Islet precursor cell (in vitro differentiated cells): ENCODE measurements at regions not wholly inside any gene's neighbourhood (a gene's known extent, or its start where the extent isn't known, plus 50 kb on each side); places are given as distances from the start of the nearest gene placed in this dataset.
"Not testable (repeated sequence)": the region's sequence is repeated elsewhere in the genome, so short reads cannot be mapped to it uniquely, and the experiment has no call there.

ENCODE experiments used
- DNase-seq: peaks from one replicate; pipeline ENCODE4 v3.0.0-alpha.2; 2018

DNA sequence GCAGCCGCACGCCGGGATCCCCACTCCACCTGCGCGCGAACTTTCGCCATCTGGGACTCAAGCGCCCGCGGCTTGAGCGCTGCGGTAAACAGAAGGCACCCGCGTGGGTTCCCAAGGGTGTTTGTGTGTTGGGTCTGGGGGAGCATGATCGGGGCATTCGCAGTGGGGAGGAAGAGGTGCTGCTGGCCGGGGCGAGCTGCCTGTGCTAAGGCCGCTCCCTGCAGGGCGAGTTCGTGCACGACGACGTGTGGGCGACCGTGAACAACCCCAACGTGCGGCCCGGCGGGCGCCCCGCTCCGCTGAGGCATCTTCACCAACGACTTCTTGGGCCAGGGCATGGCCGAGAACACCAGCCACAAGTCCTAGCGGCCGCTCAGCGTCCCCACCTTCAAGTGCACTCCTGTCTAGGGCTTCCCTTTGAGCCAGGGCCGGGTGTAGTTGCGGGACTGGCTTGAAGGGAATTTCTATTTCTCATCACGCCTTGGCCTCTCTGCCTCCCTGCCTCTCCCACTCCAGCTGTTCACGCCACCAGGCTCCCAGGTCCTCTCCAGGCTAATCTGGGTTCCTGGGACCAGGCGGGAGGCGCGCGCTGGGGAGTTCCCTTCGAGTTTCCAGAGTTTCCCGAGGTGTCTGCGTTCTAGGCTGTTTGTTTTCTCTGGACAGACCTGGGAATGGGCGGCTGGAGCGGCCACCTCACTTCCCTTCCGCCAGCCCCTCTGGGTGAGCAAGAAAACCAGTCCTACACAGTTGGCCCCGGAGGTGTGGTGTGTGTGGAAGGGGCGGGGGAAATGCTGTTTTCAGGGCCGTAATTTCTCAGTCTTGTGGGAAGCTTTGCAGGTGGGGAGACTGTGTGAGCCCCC, 417.8 kb upstream of the TMTC1 start:
- no peak for DNase-seq

DNA sequence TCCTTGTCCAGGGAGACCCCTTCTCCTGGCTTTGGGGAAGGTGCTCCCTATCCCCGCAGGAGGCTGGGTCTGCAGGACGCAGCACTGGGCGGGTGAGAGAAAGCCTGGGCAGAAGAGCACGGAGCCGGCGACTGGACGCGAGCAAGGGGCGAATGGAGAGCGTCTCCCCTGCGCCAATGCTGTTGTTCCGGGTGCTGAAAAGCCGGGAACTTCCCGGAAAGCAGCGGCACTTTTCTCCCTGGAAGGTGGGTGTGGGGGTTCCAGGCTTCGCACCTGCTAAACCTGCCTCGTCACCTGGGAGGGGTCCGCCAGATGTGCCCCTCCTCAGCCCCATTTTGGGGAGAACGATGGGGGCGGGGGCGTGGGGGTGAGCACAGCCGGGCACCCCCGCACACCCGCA, 417.1 kb upstream of the TMTC1 start:
- DNase-seq: no peak

DNA sequence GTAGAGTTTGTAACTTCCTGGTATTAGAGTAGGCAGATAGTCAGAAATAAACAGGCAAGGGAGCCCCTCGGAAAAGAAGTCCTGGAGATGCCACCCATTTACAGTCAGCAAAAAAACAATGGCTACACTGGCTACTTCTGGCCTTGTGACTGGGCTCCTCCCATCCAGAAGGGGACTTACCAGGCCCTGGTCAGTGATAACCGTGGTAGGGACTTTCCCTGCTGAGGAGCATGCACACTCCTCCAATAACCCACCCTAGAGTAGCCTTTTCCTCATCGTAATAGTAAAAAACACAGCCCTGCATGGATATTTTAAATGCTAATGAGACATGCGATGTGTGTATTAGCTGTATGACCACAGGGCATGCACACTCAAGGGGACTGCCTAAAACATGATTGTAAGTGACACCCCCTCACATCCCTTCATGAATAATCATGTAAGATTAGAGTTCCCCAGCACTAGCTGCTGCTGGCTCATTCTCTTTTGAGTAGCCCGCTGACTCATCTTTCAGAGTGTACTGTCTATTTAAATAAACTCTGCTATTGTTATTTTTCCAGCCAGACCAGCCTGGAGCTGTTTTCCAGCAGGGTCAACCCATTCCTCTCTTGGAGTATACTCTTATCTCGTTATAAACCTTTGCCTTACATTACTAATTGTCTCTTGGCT, 413.8 kb upstream of the TMTC1 start:
- peak; percentile 65 for DNase-seq

- DNase-seq: peak; percentile 67
Measured at GRCh38 chr12:30191696-30192455, 408.1 kb upstream of the TMTC1 start.

- no peak for DNase-seq
Measured at GRCh38 chr12:30188602-30189326, 405.0 kb upstream of the TMTC1 start.

DNA sequence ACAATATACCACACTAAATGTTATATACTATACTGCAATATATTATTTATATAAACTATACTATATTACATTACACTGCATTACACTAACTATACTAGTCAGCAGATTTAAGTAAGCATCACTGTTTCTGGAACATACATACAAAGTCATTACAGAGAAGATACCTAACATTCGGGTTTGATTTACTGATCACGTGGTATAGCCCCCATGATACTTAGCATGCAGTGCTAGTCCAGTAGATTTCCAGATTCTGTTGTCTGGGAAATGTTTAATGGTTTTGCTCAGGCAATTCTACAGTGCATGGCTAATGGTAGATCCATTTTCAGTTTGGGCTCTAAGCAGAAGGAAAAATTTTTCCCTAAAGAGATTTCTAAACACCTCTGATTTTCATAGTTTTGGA, 403.7 kb upstream of the TMTC1 start:
- no peak for DNase-seq

- no peak for DNase-seq
Measured at GRCh38 chr12:30181334-30181733, 397.6 kb upstream of the TMTC1 start.

GRCh38 chr12:30180602-30181001, 396.9 kb upstream of the TMTC1 start:
- no peak for DNase-seq

DNA sequence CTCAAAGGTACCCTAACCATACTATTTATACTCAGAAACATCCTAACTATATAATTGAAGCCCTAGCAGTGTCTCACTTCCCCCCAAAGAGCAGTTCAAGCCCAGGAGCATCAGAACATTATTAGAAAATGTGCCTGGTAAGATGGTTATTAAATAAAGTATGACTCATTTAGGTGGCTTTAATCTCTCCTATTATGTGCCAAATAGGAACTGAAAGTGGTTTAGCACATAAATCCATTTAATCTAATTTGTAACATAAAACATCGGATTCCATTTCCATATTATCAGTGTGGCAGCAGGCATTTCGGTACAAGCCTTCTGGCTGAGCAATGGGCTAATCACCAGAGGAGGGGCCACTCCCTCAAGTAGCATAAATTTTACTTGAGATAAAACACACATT, 395.2 kb upstream of the TMTC1 start:
- no peak for DNase-seq

DNA sequence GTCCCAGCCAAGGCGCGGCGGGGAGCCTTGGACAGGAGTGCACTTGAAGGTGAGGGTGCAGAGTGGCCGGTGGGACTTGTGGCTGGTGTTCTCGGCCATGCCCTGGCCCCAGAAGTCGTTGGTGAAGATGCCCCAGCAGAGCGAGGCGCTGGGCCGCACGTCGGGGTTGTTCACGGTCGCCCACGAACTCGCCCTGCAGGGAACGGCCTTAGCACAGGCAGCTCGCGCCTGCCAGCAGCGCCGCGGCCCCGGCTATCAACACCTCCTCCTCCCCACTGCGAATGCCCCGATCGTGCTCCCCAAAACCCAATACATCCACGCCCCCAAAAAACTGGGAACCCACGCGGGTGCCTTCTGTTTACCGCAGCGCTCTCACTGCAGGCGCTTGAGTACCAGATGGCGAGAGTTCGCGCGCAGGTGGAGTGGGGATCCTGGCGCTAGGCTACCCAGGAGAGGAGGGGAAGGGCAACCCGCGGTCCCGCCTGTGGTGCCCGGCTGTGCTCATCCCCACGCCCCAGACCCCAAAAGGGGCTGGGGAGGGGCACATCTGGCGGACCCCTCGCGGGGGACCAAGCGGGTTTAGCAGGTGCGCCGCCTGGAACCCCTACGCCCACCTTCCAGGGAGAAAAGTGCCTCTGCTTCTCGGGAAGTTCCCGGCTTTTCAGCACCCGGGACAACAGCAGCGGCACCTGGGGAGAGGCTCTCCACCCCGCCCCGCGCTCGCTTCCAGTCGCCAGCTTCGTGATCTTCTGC, 386.3 kb upstream of the TMTC1 start:
- DNase-seq: peak; percentile 81

GRCh38 chr12:30166006-30166795, 382.5 kb upstream of the TMTC1 start:
- no peak for DNase-seq

- no peak for DNase-seq
Measured at GRCh38 chr12:30164382-30165318, 380.9 kb upstream of the TMTC1 start.

DNA sequence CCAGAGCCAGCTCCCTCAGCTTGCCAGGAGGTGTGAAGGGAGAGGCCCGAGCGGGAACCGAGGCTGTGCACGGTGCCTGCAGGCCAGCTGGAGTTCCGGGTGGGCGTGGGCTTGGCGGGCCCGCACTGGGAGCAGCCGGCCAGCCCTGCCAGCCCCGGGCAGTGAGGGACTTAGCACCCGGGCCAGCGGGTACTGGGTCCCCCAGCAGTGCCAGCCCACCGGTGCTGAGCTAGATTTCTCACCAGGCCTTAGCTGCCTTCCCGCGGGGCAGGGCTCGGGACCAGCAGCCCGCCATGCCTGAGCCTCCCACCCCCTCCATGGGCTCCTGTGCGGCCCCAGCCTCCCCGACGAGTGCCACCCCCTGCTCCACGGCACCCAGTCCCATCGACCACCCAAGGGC, 373.1 kb upstream of the TMTC1 start:
- not testable (repeated sequence) for DNase-seq

- no peak for DNase-seq
Measured at GRCh38 chr12:30155001-30155730, 371.4 kb upstream of the TMTC1 start.

- DNase-seq: no peak
Measured at GRCh38 chr12:30153981-30154380, 370.2 kb upstream of the TMTC1 start.

- DNase-seq: no peak
Measured at GRCh38 chr12:30152705-30153104, 369.0 kb upstream of the TMTC1 start.

DNA sequence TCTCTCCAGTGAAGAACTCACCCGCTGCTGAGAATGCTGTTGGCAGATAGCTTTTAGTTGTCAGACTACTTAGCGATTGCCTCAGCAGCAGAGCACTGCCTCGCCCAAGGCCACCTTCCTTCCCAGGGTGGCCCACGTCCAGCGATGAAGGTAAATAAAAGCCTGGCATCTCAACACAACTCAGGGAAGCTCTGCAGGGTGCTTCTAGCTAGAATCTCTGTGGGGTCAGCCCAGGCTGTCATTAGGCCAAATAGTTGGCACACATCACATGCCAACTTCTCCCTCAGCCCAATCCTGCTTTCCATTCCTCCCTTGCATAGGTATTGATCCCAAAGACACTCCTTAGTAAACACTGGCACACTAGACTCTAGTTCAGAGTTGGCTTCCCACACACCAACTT, 368.1 kb upstream of the TMTC1 start:
- DNase-seq: no peak

DNA sequence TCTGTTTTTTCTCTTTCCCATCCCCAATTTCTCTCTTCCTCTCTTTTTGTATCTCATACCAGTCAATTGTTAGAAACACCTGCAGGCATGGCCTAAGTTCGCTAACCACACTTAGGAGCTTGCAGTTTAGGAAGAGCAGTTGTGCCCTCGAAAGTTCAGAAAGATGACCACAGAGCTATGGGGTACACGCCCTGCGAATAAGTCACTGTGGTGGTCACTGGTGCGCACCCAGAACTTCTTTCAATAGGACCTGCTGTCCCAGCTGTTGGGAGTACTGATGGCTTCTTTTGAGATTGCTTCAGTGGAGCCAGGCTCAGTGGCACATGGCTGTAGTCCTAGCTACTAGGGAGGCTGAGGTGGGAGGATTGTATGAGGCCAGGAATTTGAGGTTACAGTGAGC, 362.8 kb upstream of the TMTC1 start:
- no peak for DNase-seq

DNA sequence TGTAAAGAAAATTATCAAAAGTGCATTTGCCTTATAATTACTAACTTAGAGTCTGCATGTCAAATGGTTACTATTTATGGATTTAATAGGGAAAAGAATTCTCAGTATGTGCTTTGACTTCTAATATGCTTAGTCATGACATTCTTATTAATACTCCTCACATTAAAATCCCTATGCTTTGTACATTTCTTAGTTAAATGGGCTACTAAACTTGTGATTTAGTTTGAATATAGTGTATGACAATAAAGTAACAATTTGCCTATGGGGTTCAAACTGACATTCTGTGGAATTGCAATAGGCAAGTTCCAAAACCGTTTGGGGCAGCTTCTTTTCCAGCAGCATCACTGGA, 361.9 kb upstream of the TMTC1 start:
- no peak for DNase-seq
